GM12878 (cell line): ENCODE measurements at regions not wholly inside any gene's neighbourhood (a gene's known extent, or its start where the extent isn't known, plus 50 kb on each side); places are given as distances from the start of the nearest gene placed in this dataset.

Experiments
- ATAC-seq: fragments of 200-7000 bp; cut with Tn5 transposase; 3 replicates; pipeline ENCODE4 v1.9.1; 2020; ENCODE audit warnings: mild to moderate bottlenecking, moderate library complexity
- BruUV-seq: library from RNA; stranded (reverse); fragments of 400-500 nt; replicated peaks from 2 replicates; lab custom pipeline; 2021; lab: Mats Ljungman, UMichigan
- CTCF ChIA-PET: fragments of 300-600 bp; sonication (Branson Sonifier 250); formaldehyde crosslinking; extraction: SDS; loops from one replicate; lab custom pipeline; 2021; ENCODE audit warnings: inconsistent platforms; lab: Yijun Ruan, JAX
- POLR2A ChIA-PET: fragments of 350-600 bp; formaldehyde crosslinking; extraction: SDS; loops from one replicate; lab custom pipeline; 2021; ENCODE audit warnings: inconsistent platforms; lab: Charles Lee
- RAD21 ChIA-PET: fragments of 300-600 bp; sonication (Branson Sonifier 250); formaldehyde crosslinking; loops from one replicate; lab custom pipeline; 2023; ENCODE audit warnings: antibody characterized with exemption; ENCODE audit not compliant: unreplicated experiment; lab: Charles Lee
- SMC1A ChIA-PET: fragments of 300-600 bp; sonication (Branson Sonifier 250); formaldehyde crosslinking; loops from one replicate; lab custom pipeline; 2023; ENCODE audit not compliant: unreplicated experiment, uncharacterized antibody; lab: Charles Lee
- DNase-seq: peaks from one replicate; pipeline ENCODE4 v3.0.0-alpha.2; 2011; ENCODE audit warnings: low read depth, low spot score
- FAIRE-seq: peaks from 3 replicates; lab custom pipeline; 2011; peaks lifted over from hg19 to GRCh38; lab: Jason Lieb, UNC
- H2AFZ ChIP-seq: 2 replicates; pipeline ENCODE4 v1.6.0; 2011; ENCODE audit warnings: low read depth, low read length, control low read depth; ENCODE audit not compliant: control insufficient read depth
- H3K27ac ChIP-seq: 2 replicates; pipeline ENCODE4 v1.5.1; 2011; ENCODE audit warnings: control low read depth; ENCODE audit not compliant: control insufficient read depth, insufficient read depth
- H3K27me3 ChIP-seq, 2 experiments: replicated peaks in 1 of 2; 2 replicates each; pipeline versions ENCODE4 v1.6.0 to v1.6.1; 2011; ENCODE audit warnings: low read length in 1 of 2; ENCODE audit not compliant: control insufficient read depth in 2 of 2, insufficient read depth in 2 of 2
- H3K36me3 ChIP-seq, 2 experiments: 2 replicates each; pipeline ENCODE4 v1.5.1; 2011; ENCODE audit warnings: low read length in 1 of 2; ENCODE audit not compliant: control insufficient read depth in 2 of 2, insufficient read depth in 2 of 2
- H3K4me1 ChIP-seq: 2 replicates; pipeline ENCODE4 v1.6.1; 2011; ENCODE audit warnings: mild to moderate bottlenecking, low read length, moderate library complexity, mixed read lengths; ENCODE audit not compliant: control insufficient read depth, insufficient read depth
- H3K4me2 ChIP-seq: 2 replicates; pipeline ENCODE4 v1.6.0; 2011; ENCODE audit warnings: control low read depth; ENCODE audit not compliant: control insufficient read depth, insufficient read depth
- H3K4me3 ChIP-seq: fragments of 200-600 bp; sonication (generic); 2 replicates; pipeline ENCODE4 v1.5.1; 2016
- H3K79me2 ChIP-seq: 2 replicates; pipeline ENCODE4 v1.6.0; 2011; ENCODE audit warnings: low read length; ENCODE audit not compliant: control insufficient read depth, insufficient read depth
- H3K9ac ChIP-seq: 2 replicates; pipeline ENCODE4 v1.8.0; 2011; ENCODE audit warnings: low read length, control low read depth, mixed read lengths; ENCODE audit not compliant: control insufficient read depth, insufficient read depth
- H3K9me3 ChIP-seq: replicated peaks from 3 replicates; pipeline ENCODE4 v1.5.1; 2011; ENCODE audit warnings: mild to moderate bottlenecking, low read length; ENCODE audit not compliant: control insufficient read depth, insufficient read depth
- H4K20me1 ChIP-seq: 2 replicates; pipeline ENCODE4 v1.6.0; 2011; ENCODE audit not compliant: control insufficient read depth, insufficient read depth
- CEBPZ ChIP-seq: fragments of 150-350 bp; IDR thresholded peaks from 2 replicates; pipeline ENCODE4 v1.6.1; 2016; ENCODE audit warnings: low read depth, low read length
- CTCF ChIP-seq, 3 experiments: IDR thresholded peaks in 2 of 3; conservative IDR thresholded peaks in 1 of 3; 2 replicates each; pipeline ENCODE4 v1.5.1; 2011; ENCODE audit warnings: low read depth in 3 of 3, low read length in 3 of 3, mild to moderate bottlenecking in 3 of 3, control low read depth in 2 of 3, moderate library complexity in 2 of 3, inconsistent platforms in 1 of 3, mixed read lengths in 1 of 3; ENCODE audit not compliant: control insufficient read depth in 2 of 3, insufficient read depth in 1 of 3; ENCODE audit errors: extremely low read depth in 1 of 3
- HDAC2 ChIP-seq: fragments of 200-600 bp; sonication (generic); IDR thresholded peaks from 2 replicates; pipeline ENCODE4 v1.6.1; 2017
- PAX8 ChIP-seq: fragments of 450-650 bp; IDR thresholded peaks from 2 replicates; pipeline ENCODE4 v1.6.1; 2017; ENCODE audit warnings: mild to moderate bottlenecking, moderate library complexity
- POLR2A ChIP-seq: IDR thresholded peaks from 2 replicates; pipeline ENCODE4 v1.6.1; 2011; ENCODE audit warnings: low read depth, mild to moderate bottlenecking, low read length
- PRDM15 ChIP-seq: fragments of 450-650 bp; formaldehyde crosslinking; IDR thresholded peaks from 2 replicates; pipeline ENCODE4 v1.4.0; 2020; ENCODE audit warnings: mild to moderate bottlenecking, moderate library complexity
- SUZ12 ChIP-seq: fragments of 200-600 bp; sonication (generic); IDR thresholded peaks from one replicate; pipeline ENCODE4 v1.6.1; 2018; ENCODE audit warnings: antibody characterized with exemption, mild to moderate bottlenecking; ENCODE audit not compliant: unreplicated experiment
- TARDBP ChIP-seq: IDR thresholded peaks from 2 replicates; pipeline ENCODE4 v1.6.1; 2016; ENCODE audit warnings: borderline replicate concordance
- YY1 ChIP-seq: IDR thresholded peaks from 2 replicates; pipeline ENCODE4 v1.6.1; 2011; ENCODE audit warnings: low read depth, mild to moderate bottlenecking, low read length
- ZNF217 ChIP-seq: fragments of 450-650 bp; IDR thresholded peaks from 2 replicates; pipeline ENCODE4 v1.6.1; 2017; ENCODE audit warnings: antibody characterized with exemption, mild to moderate bottlenecking
- WGBS: methylation state at CpG from one replicate; pipeline ENCODE4 v1.1.6; 2016; ENCODE audit warnings: low lambda C conversion rate; ENCODE audit not compliant: insufficient replicate concordance, insufficient coverage; ENCODE audit errors: missing lambda C conversion rate; 5-methylcytosine and 5-hydroxymethylcytosine counted together
- in situ Hi-C: fragments of 300-500 bp; cut with MboI; formaldehyde crosslinking; loops from 9 replicates; pipeline ENCODE4 v1.14.3; 2018; ENCODE audit warnings: mixed read lengths
- intact Hi-C: fragments of 100-400 bp; cut with micrococcal nuclease; formaldehyde crosslinking; loops from one replicate; pipeline ENCODE4 v1.14.2; 2022; ENCODE audit not compliant: unreplicated experiment
- TF ChIP-seq, protein P1 (sequence below): fragments of 450-650 bp; IDR thresholded peaks from 2 replicates; pipeline ENCODE4 v1.6.1; 2017; ENCODE audit warnings: mild to moderate bottlenecking, low read depth, inconsistent platforms; ENCODE audit not compliant: poor library complexity, severe bottlenecking

DNA sequence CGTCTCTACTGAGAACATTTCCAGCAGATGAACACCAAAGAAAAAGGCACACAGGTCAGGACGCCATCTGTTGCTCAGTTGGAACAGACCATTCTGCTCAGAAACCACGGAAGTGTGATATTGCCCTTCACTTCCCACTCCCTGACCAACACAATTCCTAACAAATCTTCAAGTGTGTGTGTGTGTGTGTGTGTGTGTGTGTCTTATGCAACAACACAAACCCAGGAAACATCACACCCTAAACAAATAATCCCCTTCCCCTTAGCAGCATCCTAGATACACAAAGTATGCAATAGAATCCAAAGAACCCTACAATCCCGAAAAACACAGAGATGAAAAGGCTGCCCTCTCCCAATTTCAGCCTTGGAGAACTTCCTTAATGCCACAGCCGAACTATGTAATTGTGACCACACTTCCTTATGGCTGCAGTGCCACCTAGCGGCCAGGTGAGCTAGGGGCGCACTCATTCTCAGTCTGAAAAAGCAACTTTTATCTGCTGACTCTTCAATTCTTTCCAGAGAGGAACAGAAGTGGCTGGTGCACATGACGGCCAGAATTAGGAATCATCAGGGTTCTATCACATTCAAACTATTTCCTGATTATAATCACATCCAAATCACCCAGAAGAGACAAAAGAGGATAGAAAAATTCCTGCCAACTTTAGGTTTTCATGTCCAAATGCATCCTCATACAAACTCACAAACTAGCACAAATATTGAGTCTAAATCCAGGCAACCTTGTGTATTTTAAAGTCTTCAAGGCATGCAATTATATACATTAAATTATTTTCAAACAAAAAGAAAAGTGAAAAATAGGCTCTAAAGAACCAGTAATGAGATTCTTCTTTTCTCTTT, 164.9 kb downstream of the DHX15 start:
- ChIA-PET RAD21 (interaction anchor here (0.6 to 1.9 kb wide), 6 partner anchors 204 to 1522 kb away, joined by 3 to 6 read pairs (median 4); no protein-coding TSS in a partner anchor), CTCF (interaction anchor here (0.6 to 2.9 kb wide), 13 partner anchors 10 to 1571 kb away, joined by 3 to 27 read pairs (median 4); no protein-coding TSS in a partner anchor), POLR2A (no interaction called here), SMC1A (interaction anchor here (0.5 to 2.0 kb wide), 8 partner anchors 24 to 1284 kb away, joined by 3 to 5 read pairs (median 3); no protein-coding TSS in a partner anchor)
- Histone ChIP-seq H3K9me3 (no peaks in the 10 kb centered on the region), H3K27me3 (no peaks in the 10 kb centered on the region; a peak in 1 of 4 replicates), H3K4me2 (no peak overlapping the region), H3K4me1 (no peaks in the 10 kb centered on the region), H3K27ac (no peak overlapping the region), H3K9ac (no peak overlapping the region), H3K79me2 (no peaks in the 10 kb centered on the region), H2AFZ (no peak overlapping the region; the same call in 1 of the 2 replicates), H4K20me1 (no peaks in the 10 kb centered on the region), H3K36me3 (no peaks in the 10 kb centered on the region), H3K4me3 (no peak overlapping the region)
- 0% methylated on average over 8 of the region's 8 CpGs for WGBS
- in situ Hi-C loops: loop anchor here (5.0 to 10.0 kb wide), 2 partner anchors 1282 to 1525 kb away; no protein-coding TSS in a partner anchor
- DNase-seq (peak; percentile 12), FAIRE-seq (peak; percentile 83), ATAC-seq (peak; percentile 93)
- intact Hi-C loops: loop anchor here (2.0 to 10.0 kb wide), 4 partner anchors 1145 to 1523 kb away; no protein-coding TSS in a partner anchor
- no TSS peak for BruUV-seq
- TF ChIP-seq TARDBP (no peak), YY1 (0 out of 2 replicates have a peak, but pooled peaks have one; percentile 18), HDAC2 (no peak), ZNF217 (no peak), PAX8 (no peak), CEBPZ (no peak), SUZ12 (no peak), CTCF (IDR thresholded peaks at IDR 0.05 in 2 of 3, conservative IDR thresholded peaks at IDR 0.05 in 1 of 3; ENCODE audit: control insufficient read depth in 2 of 3, extremely low read depth in 1 of 3, insufficient read depth in 1 of 3, low read depth in 3 of 3, low read length in 3 of 3) (peak; percentile 90 to 98 (median 92)), PRDM15 (CRISPR knock-in tag) (no peak), POLR2A (no peak)
- TF ChIP-seq, protein P1, sequence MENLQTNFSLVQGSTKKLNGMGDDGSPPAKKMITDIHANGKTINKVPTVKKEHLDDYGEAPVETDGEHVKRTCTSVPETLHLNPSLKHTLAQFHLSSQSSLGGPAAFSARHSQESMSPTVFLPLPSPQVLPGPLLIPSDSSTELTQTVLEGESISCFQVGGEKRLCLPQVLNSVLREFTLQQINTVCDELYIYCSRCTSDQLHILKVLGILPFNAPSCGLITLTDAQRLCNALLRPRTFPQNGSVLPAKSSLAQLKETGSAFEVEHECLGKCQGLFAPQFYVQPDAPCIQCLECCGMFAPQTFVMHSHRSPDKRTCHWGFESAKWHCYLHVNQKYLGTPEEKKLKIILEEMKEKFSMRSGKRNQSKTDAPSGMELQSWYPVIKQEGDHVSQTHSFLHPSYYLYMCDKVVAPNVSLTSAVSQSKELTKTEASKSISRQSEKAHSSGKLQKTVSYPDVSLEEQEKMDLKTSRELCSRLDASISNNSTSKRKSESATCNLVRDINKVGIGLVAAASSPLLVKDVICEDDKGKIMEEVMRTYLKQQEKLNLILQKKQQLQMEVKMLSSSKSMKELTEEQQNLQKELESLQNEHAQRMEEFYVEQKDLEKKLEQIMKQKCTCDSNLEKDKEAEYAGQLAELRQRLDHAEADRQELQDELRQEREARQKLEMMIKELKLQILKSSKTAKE: no peak
